Keratinocyte (primary cell): ENCODE measurements at regions not wholly inside any gene's neighbourhood (a gene's known extent, or its start where the extent isn't known, plus 50 kb on each side); places are given as distances from the start of the nearest gene placed in this dataset.

Experiments used
- DNase-seq: peaks from one replicate; pipeline ENCODE4 v3.0.0-alpha.2; 2011; ENCODE audit warnings: low read depth, missing footprints, low spot score
- FAIRE-seq: peaks from 2 replicates; lab custom pipeline; 2011; peaks lifted over from hg19 to GRCh38; lab: Jason Lieb, UNC
- H2AFZ ChIP-seq: 2 replicates; pipeline ENCODE4 v1.6.0; 2012; ENCODE audit warnings: low read length, control low read depth, inconsistent platforms; ENCODE audit not compliant: control insufficient read depth
- H3K27ac ChIP-seq: 2 replicates; pipeline ENCODE4 v1.5.1; 2011; ENCODE audit warnings: low read length; ENCODE audit not compliant: control insufficient read depth, insufficient read depth
- H3K27me3 ChIP-seq: 3 replicates; pipeline ENCODE4 v1.6.0; 2011; ENCODE audit warnings: low read length; ENCODE audit not compliant: control insufficient read depth, insufficient read depth; ENCODE audit errors: extremely low read depth
- H3K36me3 ChIP-seq, 2 experiments: 2 replicates in 1 of 2; 3 replicates in 1 of 2; pipeline ENCODE4 v1.5.1; 2011; ENCODE audit warnings: low read length in 2 of 2, mild to moderate bottlenecking in 1 of 2; ENCODE audit not compliant: control insufficient read depth in 2 of 2, insufficient read depth in 2 of 2; ENCODE audit errors: extremely low read depth in 1 of 2
- H3K4me1 ChIP-seq: 3 replicates; pipeline ENCODE4 v1.5.1; 2011; ENCODE audit warnings: low read length; ENCODE audit not compliant: control insufficient read depth, insufficient read depth; ENCODE audit errors: extremely low read depth
- H3K4me2 ChIP-seq: 3 replicates; pipeline ENCODE4 v1.6.0; 2011; ENCODE audit warnings: low read depth, low read length; ENCODE audit not compliant: control insufficient read depth, insufficient read depth; ENCODE audit errors: extremely low read depth
- H3K4me3 ChIP-seq, 3 experiments: fragments of 200-600 bp in 1 of 3; sonication (generic) in 1 of 3; 2 replicates in 2 of 3; 3 replicates in 1 of 3; pipeline ENCODE4 v1.5.1; 2011 to 2016; ENCODE audit warnings: low read length in 3 of 3, mild to moderate bottlenecking in 3 of 3, control low read depth in 2 of 3, inconsistent platforms in 1 of 3, low read depth in 1 of 3, mixed read lengths in 1 of 3, mixed run types in 1 of 3, moderate library complexity in 1 of 3; ENCODE audit not compliant: control insufficient read depth in 2 of 3, insufficient read depth in 2 of 3; ENCODE audit errors: extremely low read depth in 1 of 3
- H3K79me2 ChIP-seq: 2 replicates; pipeline ENCODE4 v1.6.0; 2012; ENCODE audit warnings: low read length; ENCODE audit not compliant: control insufficient read depth, insufficient read depth
- H3K9ac ChIP-seq: 3 replicates; pipeline ENCODE4 v1.6.0; 2011; ENCODE audit warnings: low read length; ENCODE audit not compliant: control insufficient read depth, insufficient read depth; ENCODE audit errors: extremely low read depth
- H3K9me1 ChIP-seq: 3 replicates; pipeline ENCODE4 v1.6.0; 2011; ENCODE audit warnings: low read length; ENCODE audit not compliant: control insufficient read depth, insufficient read depth; ENCODE audit errors: extremely low read depth
- H3K9me3 ChIP-seq: 2 replicates; pipeline ENCODE4 v1.5.1; 2012; ENCODE audit warnings: low read depth, low read length; ENCODE audit not compliant: control insufficient read depth
- H4K20me1 ChIP-seq: 3 replicates; pipeline ENCODE4 v1.6.0; 2011; ENCODE audit warnings: low read length; ENCODE audit not compliant: control insufficient read depth, insufficient read depth; ENCODE audit errors: extremely low read depth
- CTCF ChIP-seq, 3 experiments: IDR thresholded peaks in 1 of 3; conservative IDR thresholded peaks in 1 of 3; optimal IDR thresholded peaks in 1 of 3; 2 replicates in 2 of 3; 3 replicates in 1 of 3; pipeline versions ENCODE3 to v1.5.1; 2011; ENCODE audit warnings: low read length in 3 of 3, mild to moderate bottlenecking in 3 of 3, moderate library complexity in 2 of 3, control low read depth in 1 of 3, inconsistent platforms in 1 of 3; ENCODE audit not compliant: insufficient read depth in 2 of 3; ENCODE audit errors: extremely low read depth in 1 of 3
- EZH2 ChIP-seq: IDR thresholded peaks from one replicate; pipeline ENCODE4 v1.6.1; 2012; ENCODE audit warnings: inconsistent platforms, mild to moderate bottlenecking, low read length, moderate library complexity
- dilution Hi-C: fragments of 300-500 bp; cut with MboI; formaldehyde crosslinking; loops from one replicate; pipeline ENCODE4 v1.7.0; 2020; ENCODE audit warnings: low sequenced_read_pairs; ENCODE audit not compliant: extremely low pct_ligation_motif_present

- Histone ChIP-seq H3K9me3 (no peaks in the 10 kb centered on the region), H3K4me1 (no peaks in the 10 kb centered on the region), H3K9ac (no peak overlapping the region), H3K4me3 (no peak overlapping the region), H3K27ac (no peak overlapping the region), H3K79me2 (no peaks in the 10 kb centered on the region), H3K27me3 (peaks cover 13% of the 10 kb centered on the region), H3K4me2 (no peak overlapping the region), H2AFZ (no peak overlapping the region), H3K9me1 (no peaks in the 10 kb centered on the region), H3K36me3 (no peaks in the 10 kb centered on the region), H4K20me1 (no peaks in the 10 kb centered on the region)
- dilution Hi-C loops, result no loop called here
- no peak for DNase-seq
- no peak for FAIRE-seq
- no peak for TF ChIP-seq CTCF (optimal IDR thresholded peaks at IDR 0.05 in 1 of 3, IDR thresholded peaks at IDR 0.05 in 1 of 3, conservative IDR thresholded peaks at IDR 0.05 in 1 of 3; ENCODE audit: extremely low read depth in 1 of 3, insufficient read depth in 2 of 3, low read length in 3 of 3)
- TF ChIP-seq EZH2, result no peak
These were observed 65.4 kb upstream of the HAND1 start for GRCh38 chr5:154543380-154543779.

- Histone ChIP-seq H3K9ac (no peak overlapping the region), H3K9me1 (no peaks in the 10 kb centered on the region), H3K27ac (no peak overlapping the region), H3K79me2 (no peaks in the 10 kb centered on the region), H3K4me3 (no peak overlapping the region), H2AFZ (no peak overlapping the region), H3K4me1 (no peaks in the 10 kb centered on the region), H3K36me3 (no peaks in the 10 kb centered on the region), H3K27me3 (peaks cover 13% of the 10 kb centered on the region), H4K20me1 (no peaks in the 10 kb centered on the region), H3K9me3 (no peaks in the 10 kb centered on the region), H3K4me2 (no peak overlapping the region)
- TF ChIP-seq EZH2, result no peak
- no peak for DNase-seq
- dilution Hi-C loops, result no loop called here
- FAIRE-seq, result no peak
These were observed 64.6 kb upstream of the HAND1 start for GRCh38 chr5:154542581-154542980.

GRCh38 chr5:154542000-154542399, 64.0 kb upstream of the HAND1 start:
- DNase-seq (no peak), FAIRE-seq (no peak)
- no peaks in the 10 kb centered on the region for H3K9me1 ChIP-seq
- no peak overlapping the region for H3K9ac ChIP-seq
- no peak overlapping the region for H3K4me2 ChIP-seq
- H3K27ac ChIP-seq, result no peak overlapping the region
- no peaks in the 10 kb centered on the region for H3K4me1 ChIP-seq
- H3K4me3 ChIP-seq, result no peak overlapping the region
- H3K36me3 ChIP-seq, result no peaks in the 10 kb centered on the region
- dilution Hi-C loops, result no loop called here
- H3K27me3 ChIP-seq, result peaks cover 13% of the 10 kb centered on the region
- no peaks in the 10 kb centered on the region for H3K79me2 ChIP-seq
- H2AFZ ChIP-seq, result no peak overlapping the region
- TF ChIP-seq CTCF (optimal IDR thresholded peaks at IDR 0.05 in 1 of 3, IDR thresholded peaks at IDR 0.05 in 1 of 3, conservative IDR thresholded peaks at IDR 0.05 in 1 of 3; ENCODE audit: extremely low read depth in 1 of 3, insufficient read depth in 2 of 3, low read length in 3 of 3), result no peak
- no peak for TF ChIP-seq EZH2
- H4K20me1 ChIP-seq, result no peaks in the 10 kb centered on the region
- no peaks in the 10 kb centered on the region for H3K9me3 ChIP-seq
